GM20000 (cell line): ENCODE measurements at regions not wholly inside any gene's neighbourhood (a gene's known extent, or its start where the extent isn't known, plus 50 kb on each side); places are given as distances from the start of the nearest gene placed in this dataset.
"Not testable (repeated sequence)": the region's sequence is repeated elsewhere in the genome, so short reads cannot be mapped to it uniquely, and the experiment has no call there.

Source experiments
- DNase-seq: peaks from one replicate; pipeline ENCODE4 v3.0.0; 2012; ENCODE audit warnings: low spot score

- DNase-seq, result not testable (repeated sequence)
These were observed 176.8 kb upstream of the PLGLB1 start for GRCh38 chr2:87198422-87198821.

GRCh38 chr2:87199228-87199627, 177.6 kb upstream of the PLGLB1 start:
- not testable (repeated sequence) for DNase-seq

GRCh38 chr2:87204569-87205147, 183.0 kb upstream of the PLGLB1 start:
- not testable (repeated sequence) for DNase-seq

- DNase-seq, result not testable (repeated sequence)
These were observed 191.3 kb upstream of the PLGLB1 start for GRCh38 chr2:87212938-87213337.

GRCh38 chr2:87217005-87217404, 195.4 kb upstream of the PLGLB1 start:
- not testable (repeated sequence) for DNase-seq

- DNase-seq, result not testable (repeated sequence)
These were observed 196.2 kb upstream of the PLGLB1 start for GRCh38 chr2:87217741-87218410.

- DNase-seq, result not testable (repeated sequence)
These were observed 199.0 kb upstream of the PLGLB1 start for GRCh38 chr2:87220651-87221050.

- not testable (repeated sequence) for DNase-seq
These were observed 200.5 kb upstream of the PLGLB1 start for GRCh38 chr2:87222131-87222530.

GRCh38 chr2:87223873-87224272, 202.2 kb upstream of the PLGLB1 start:
- not testable (repeated sequence) for DNase-seq

GRCh38 chr2:87229091-87229689, 207.5 kb upstream of the PLGLB1 start:
- not testable (repeated sequence) for DNase-seq

GRCh38 chr2:87229964-87230363, 208.3 kb upstream of the PLGLB1 start:
- DNase-seq, result not testable (repeated sequence)

GRCh38 chr2:87235333-87235981, 213.8 kb upstream of the PLGLB1 start:
- not testable (repeated sequence) for DNase-seq

GRCh38 chr2:87237570-87238336, 216.1 kb upstream of the PLGLB1 start:
- DNase-seq, result not testable (repeated sequence)

GRCh38 chr2:87239558-87240215, 218.0 kb upstream of the PLGLB1 start:
- not testable (repeated sequence) for DNase-seq

GRCh38 chr2:87246066-87246717, 224.5 kb upstream of the PLGLB1 start:
- not testable (repeated sequence) for DNase-seq

- DNase-seq, result not testable (repeated sequence)
These were observed 230.4 kb upstream of the PLGLB1 start for GRCh38 chr2:87252046-87252445.

GRCh38 chr2:87254562-87254961, 232.9 kb upstream of the PLGLB1 start:
- not testable (repeated sequence) for DNase-seq

GRCh38 chr2:87255410-87255809, 233.8 kb upstream of the PLGLB1 start:
- not testable (repeated sequence) for DNase-seq

GRCh38 chr2:87258887-87259286, 237.2 kb upstream of the PLGLB1 start:
- DNase-seq, result not testable (repeated sequence)

- DNase-seq, result not testable (repeated sequence)
These were observed 240.6 kb upstream of the PLGLB1 start for GRCh38 chr2:87262184-87262702.
